GM21825 (cell line): ENCODE measurements at regions not wholly inside any gene's neighbourhood (a gene's known extent, or its start where the extent isn't known, plus 50 kb on each side); places are given as distances from the start of the nearest gene placed in this dataset.

Source experiments
- ATAC-seq: cut with Tn5 transposase; IDR thresholded peaks from one replicate; pipeline ENCODE4 v1.9.1; 2021; ENCODE audit warnings: mild to moderate bottlenecking, moderate library complexity; ENCODE audit not compliant: unreplicated experiment

DNA sequence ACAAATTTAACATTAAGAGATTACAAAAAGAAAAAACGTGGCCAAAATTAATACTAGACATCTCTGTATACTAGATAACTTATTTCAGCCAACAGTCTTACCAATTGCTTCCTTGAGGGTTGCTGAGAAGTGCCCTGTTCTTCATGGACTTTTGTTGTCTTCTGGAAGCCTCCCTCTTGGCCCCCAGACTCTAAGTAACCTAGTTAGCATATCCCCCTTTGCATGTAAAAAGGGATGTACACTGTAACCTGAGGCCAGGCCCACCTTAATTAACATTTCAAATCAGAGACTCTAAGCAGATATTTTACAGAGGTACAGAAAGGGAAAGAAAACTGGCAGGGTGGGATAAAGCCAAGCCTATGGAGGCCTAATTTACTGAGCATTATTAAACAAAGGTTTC, 1047.3 kb downstream of the ADGRL2 start:
- no peak for ATAC-seq

DNA sequence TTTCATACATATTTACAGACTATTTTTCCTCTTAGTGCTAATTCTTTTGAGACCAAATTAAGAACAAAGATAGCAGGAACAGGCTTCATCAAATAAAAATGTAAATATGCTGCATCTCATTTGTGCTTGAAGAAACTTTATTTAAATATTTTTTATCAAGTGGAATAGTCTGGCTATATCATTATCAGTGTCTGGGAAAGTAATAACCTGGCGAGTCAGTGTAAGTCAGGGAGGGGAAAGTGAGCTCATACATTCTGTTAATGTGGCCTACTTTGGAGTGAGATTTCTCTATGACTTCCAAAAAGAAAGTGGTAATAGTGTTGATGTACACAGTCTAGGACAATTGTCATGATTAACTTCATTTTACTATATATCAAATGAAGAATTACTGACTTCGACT, 1045.1 kb downstream of the ADGRL2 start:
- ATAC-seq = no peak

- no peak for ATAC-seq
Observed at GRCh38 chr1:82844911-82845827, 1044.4 kb downstream of the ADGRL2 start.

GRCh38 chr1:82844447-82844846, 1043.7 kb downstream of the ADGRL2 start:
- ATAC-seq = no peak

GRCh38 chr1:82843876-82844275, 1043.1 kb downstream of the ADGRL2 start:
- no peak for ATAC-seq

DNA sequence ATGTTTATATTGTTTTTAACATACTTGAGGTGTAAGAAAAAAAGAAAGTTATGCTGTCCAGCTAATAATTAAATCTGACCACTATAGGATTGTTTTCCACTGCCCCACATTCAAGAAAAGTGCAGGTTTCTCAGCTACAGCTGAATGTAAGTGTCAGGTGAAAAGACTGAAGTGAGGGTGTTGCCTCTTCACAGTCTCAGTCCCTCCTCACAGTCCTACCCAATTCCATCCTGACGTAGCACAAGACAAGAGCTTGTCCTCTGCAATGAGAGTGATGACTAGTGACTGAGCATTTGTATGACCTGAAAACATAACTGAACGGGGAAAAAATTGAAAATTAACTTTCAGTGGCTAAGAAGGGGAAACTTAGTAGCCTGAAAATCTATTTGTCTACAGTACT, 1039.5 kb downstream of the ADGRL2 start:
- ATAC-seq = no peak

- no peak for ATAC-seq
Observed at GRCh38 chr1:82837766-82838465, 1037.2 kb downstream of the ADGRL2 start.

GRCh38 chr1:82836973-82837680, 1036.4 kb downstream of the ADGRL2 start:
- no peak for ATAC-seq

GRCh38 chr1:82836213-82836972, 1035.7 kb downstream of the ADGRL2 start:
- ATAC-seq = no peak

DNA sequence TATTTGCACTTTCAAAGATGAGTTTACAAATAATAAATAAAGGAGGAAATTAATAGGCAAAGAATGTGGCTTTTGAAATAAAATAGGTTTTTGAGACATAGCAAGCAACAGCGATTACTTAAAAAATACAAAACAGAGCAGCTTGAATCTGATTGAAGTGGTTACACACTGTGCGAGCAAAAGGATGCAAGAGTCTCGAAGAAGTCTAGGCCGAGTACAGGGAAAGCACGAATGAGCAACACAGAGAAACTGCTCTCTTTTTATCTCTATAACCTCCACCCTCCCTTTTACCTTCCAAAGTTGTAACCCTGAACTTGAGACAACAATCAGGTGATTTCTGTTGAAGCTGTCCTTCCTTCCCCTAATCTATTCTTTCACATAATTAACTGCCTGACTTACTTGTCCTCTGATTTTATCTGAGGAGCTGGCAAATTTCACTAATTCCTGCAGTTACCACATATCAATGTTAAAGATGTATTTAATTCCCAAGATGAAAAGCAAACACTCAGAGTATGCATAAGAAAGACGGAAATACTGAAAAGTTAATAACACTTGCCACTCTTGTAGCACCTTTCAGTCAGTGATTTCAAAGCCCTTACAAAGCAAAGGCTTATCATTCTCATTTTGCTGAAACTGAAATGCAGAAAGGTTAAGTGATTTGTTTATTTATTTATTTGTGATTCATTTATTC, 1030.1 kb downstream of the ADGRL2 start:
- ATAC-seq = no peak

- no peak for ATAC-seq
Observed at GRCh38 chr1:82829527-82829926, 1028.8 kb downstream of the ADGRL2 start.

- ATAC-seq = no peak
Observed at GRCh38 chr1:82823876-82824275, 1023.1 kb downstream of the ADGRL2 start.

- ATAC-seq = no peak
Observed at GRCh38 chr1:82820816-82821215, 1020.1 kb downstream of the ADGRL2 start.

DNA sequence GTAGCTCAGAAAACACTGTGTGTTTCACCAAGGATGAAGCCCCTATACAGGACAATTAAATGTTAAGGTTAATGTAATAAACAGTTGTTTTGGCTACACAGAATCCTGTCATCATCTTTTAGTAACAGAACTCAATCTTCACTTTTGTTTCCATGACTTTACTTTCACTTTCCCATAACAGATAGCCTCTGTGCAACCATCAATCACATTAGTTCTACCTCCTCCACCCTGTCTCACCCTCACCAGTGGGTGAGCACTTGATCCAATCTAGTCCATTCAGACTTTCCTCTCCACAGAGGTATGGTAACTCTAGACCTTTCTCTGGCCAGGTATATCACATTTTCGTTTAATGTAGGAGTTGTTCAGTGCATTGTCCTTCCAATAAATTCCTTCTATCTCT, 1018.5 kb downstream of the ADGRL2 start:
- ATAC-seq = no peak

- ATAC-seq = no peak
Observed at GRCh38 chr1:82818586-82818985, 1017.9 kb downstream of the ADGRL2 start.

GRCh38 chr1:82813386-82813785, 1012.7 kb downstream of the ADGRL2 start:
- ATAC-seq = no peak

DNA sequence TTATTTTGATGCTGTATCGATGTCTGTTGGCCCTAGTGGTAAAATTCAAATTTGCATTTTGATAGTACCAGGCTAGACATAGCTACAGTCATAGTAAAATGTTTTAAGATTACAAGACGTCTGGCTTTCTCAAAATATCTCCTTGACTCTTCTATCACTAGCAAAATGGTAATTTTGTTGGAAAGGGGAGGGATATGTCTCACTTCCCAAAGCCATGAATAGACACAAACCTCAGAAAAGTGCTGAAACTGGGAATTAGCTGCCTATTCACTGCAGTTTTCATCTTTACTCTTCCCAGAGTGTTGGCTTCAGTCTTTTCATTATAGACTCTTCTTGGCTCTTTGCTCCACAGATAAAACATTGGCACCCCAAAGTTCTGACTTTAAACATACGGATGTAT, 1009.9 kb downstream of the ADGRL2 start:
- no peak for ATAC-seq

DNA sequence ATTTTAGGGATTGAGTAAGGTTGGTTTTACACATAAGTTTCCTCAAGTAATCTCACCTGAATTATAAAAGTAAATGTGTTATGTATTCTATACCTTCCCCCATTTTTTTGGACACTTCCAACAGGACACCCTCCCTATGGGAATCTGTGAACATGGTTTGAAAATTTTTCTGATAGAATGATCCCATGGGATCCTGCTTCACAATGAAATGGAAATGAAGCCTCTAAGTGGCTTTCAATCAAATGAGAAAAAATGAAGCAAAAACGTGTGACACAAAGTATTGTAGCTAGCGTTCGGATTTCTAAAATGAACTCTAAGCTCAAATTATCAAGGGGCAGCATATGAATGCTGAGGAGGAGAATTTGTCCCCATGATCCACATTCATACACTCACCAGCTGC, 1006.8 kb downstream of the ADGRL2 start:
- ATAC-seq = no peak

DNA sequence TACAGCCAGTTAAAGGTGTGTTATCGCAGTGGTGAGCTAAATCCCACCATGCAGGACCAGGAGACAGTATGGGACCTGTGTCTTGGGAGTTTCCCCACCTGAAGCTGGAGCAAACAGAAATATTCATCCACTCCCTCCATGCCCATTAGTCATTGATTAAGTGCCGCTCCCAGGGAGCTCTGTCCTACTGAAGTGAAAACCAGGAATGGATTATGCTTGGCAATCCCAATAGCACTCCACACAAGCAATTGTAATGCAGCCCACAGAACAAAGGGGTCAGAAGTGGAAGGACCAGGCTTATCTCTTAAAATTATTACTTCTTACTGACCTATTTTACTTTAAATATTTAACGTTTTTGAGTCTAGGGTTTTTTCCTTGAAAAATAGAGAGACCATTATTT, 1005.4 kb downstream of the ADGRL2 start:
- ATAC-seq = no peak

GRCh38 chr1:82801176-82801575, 1000.4 kb downstream of the ADGRL2 start:
- ATAC-seq = no peak
